Activated B cell treated with CpG ODN at 0.5 μM for 24 hours (primary cell): ENCODE measurements at regions not wholly inside any gene's neighbourhood (a gene's known extent, or its start where the extent isn't known, plus 50 kb on each side); places are given as distances from the start of the nearest gene placed in this dataset.
"Not testable (repeated sequence)": the region's sequence is repeated elsewhere in the genome, so short reads cannot be mapped to it uniquely, and the experiment has no call there.

Source experiments
- ATAC-seq: fragments of 200-7000 bp; cut with Tn5 transposase; one replicate; pipeline ENCODE4 v1.10.0; 2021; ENCODE audit warnings: low read depth, mild to moderate bottlenecking, moderate library complexity
- CTCF ChIA-PET: fragments of 350-600 bp; sonication (Branson Sonifier 250); formaldehyde crosslinking; loops from one replicate; lab custom pipeline; 2021; ENCODE audit warnings: antibody characterized with exemption; lab: Charles Lee
- POLR2A ChIA-PET: fragments of 350-600 bp; sonication (Branson Sonifier 250); formaldehyde crosslinking; loops from one replicate; lab custom pipeline; 2021; ENCODE audit warnings: antibody characterized with exemption; lab: Charles Lee
- DNase-seq: peaks from one replicate; pipeline ENCODE4 v3.0.0; 2022
- H3K27ac Mint-ChIP-seq: one replicate; pipeline ENCODE4 v1.8.0; 2020; ENCODE audit warnings: mixed read lengths
- H3K27me3 Mint-ChIP-seq: one replicate; pipeline ENCODE4 v1.8.0; 2021; ENCODE audit warnings: mixed read lengths
- H3K36me3 Mint-ChIP-seq: one replicate; pipeline ENCODE4 v1.8.0; 2021; ENCODE audit warnings: low read depth, mixed read lengths
- H3K4me1 Mint-ChIP-seq: one replicate; pipeline ENCODE4 v1.8.0; 2021; ENCODE audit warnings: mixed read lengths
- H3K4me3 Mint-ChIP-seq: one replicate; pipeline ENCODE4 v1.8.0; 2020; ENCODE audit warnings: mild to moderate bottlenecking, mixed read lengths
- H3K9me3 Mint-ChIP-seq: one replicate; pipeline ENCODE4 v1.8.0; 2020; ENCODE audit warnings: mixed read lengths
- intact Hi-C: fragments of 100-400 bp; cut with micrococcal nuclease; formaldehyde crosslinking; loops from one replicate; pipeline ENCODE4 v1.15.1; 2024
- TF ChIP-seq, protein P1 (sequence below): fragments of 200-600 bp; IDR thresholded peaks from one replicate; pipeline ENCODE4 v1.8.0; 2022; ENCODE audit warnings: antibody characterized with exemption, mild to moderate bottlenecking

DNA sequence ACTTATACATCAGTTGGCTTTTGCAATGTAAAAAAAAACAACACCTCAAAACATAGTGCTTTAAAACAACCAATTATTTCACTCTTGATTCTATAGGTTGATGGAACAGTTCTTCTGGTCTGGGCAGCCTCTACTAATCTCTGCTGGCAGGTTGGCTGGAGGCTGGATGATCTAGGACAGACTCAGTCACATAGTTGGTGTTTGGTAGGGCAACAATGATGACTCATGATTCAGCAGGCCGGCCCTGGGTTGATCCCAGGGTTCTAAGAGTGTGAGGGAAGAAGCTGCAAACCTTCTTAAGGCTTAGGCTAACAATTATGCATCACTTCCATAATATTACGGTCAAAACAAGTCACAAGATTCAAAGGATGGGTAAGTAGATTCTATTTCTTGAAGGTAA lies 558.2 kb downstream of the ZNF674 start:
- TF ChIP-seq, protein P1, sequence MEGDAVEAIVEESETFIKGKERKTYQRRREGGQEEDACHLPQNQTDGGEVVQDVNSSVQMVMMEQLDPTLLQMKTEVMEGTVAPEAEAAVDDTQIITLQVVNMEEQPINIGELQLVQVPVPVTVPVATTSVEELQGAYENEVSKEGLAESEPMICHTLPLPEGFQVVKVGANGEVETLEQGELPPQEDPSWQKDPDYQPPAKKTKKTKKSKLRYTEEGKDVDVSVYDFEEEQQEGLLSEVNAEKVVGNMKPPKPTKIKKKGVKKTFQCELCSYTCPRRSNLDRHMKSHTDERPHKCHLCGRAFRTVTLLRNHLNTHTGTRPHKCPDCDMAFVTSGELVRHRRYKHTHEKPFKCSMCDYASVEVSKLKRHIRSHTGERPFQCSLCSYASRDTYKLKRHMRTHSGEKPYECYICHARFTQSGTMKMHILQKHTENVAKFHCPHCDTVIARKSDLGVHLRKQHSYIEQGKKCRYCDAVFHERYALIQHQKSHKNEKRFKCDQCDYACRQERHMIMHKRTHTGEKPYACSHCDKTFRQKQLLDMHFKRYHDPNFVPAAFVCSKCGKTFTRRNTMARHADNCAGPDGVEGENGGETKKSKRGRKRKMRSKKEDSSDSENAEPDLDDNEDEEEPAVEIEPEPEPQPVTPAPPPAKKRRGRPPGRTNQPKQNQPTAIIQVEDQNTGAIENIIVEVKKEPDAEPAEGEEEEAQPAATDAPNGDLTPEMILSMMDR, result no peak
- ATAC-seq, result no peak
- ChIA-PET POLR2A (no interaction called here), CTCF (no interaction called here)
- H3K27me3 Mint-ChIP-seq, result peaks cover 3% of the 10 kb centered on the region
- no peak overlapping the region for H3K27ac Mint-ChIP-seq
- no peak overlapping the region for H3K4me3 Mint-ChIP-seq
- intact Hi-C loops, result no loop called here
- H3K9me3 Mint-ChIP-seq, result no peaks in the 10 kb centered on the region
- no peak for DNase-seq
- no peaks in the 10 kb centered on the region for H3K4me1 Mint-ChIP-seq
- no peaks in the 10 kb centered on the region for H3K36me3 Mint-ChIP-seq

DNA sequence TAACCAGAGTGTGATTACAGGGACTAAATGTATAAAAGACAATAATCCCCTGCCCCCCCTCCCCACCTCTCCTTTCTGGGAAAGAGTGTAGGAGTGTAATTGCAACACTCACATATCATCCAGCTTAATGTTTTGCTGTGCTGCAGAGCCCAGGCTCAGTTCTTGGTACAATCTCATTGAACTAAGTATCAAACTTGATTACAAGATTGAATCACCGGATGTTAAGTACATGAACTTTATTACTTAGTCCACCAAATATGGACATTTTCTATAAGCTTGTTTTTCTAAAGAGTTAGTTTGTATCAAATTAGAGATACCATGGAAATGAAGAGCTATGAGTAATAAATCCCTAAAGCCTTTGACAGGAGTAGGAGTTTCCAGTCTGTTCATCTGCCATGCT lies 559.1 kb downstream of the ZNF674 start:
- Mint-ChIP-seq H3K27me3 (peaks cover 3% of the 10 kb centered on the region), H3K4me1 (no peaks in the 10 kb centered on the region), H3K27ac (no peak overlapping the region), H3K4me3 (no peak overlapping the region), H3K9me3 (no peaks in the 10 kb centered on the region), H3K36me3 (no peaks in the 10 kb centered on the region)
- TF ChIP-seq, protein P1, result no peak
- ChIA-PET CTCF (no interaction called here), POLR2A (no interaction called here)
- no peak for DNase-seq
- intact Hi-C loops, result no loop called here
- no peak for ATAC-seq

DNA sequence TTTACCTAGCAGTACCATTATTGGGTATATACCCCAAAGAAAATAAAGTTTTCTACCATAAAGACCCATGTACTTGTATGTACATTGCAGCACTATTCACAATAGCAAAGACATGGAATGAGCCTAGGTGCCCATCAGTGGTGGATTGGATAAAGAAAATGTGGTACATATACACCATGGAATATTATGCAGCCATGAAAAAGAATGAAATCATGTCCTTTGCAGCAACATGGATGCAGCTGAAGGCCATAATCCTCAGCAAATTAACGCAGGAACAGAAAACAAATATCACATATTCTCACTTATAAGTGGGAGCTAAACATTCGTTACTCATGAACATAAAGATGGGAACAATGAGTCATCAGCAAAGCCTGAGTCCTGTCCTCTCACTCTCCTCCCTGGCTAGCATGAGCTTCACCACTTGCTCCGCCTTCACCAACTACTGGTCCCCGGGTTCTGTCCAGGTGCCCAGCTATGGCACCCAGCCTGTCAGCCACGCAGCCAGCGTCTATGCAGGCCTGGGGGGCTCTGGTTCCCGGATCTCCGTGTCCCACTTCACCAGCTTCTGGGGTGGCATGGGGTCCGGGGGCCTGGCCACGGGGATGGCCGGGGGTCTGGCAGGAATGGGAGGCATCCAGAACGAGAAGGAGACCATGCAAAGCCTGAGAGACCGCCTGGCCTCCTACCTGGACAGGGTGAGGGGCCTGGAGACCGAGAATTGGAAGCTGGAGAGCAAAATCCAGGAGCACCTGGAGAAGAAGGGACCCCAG lies 562.1 kb downstream of the ZNF674 start:
- POLR2A ChIA-PET, CTCF ChIA-PET, H3K36me3 Mint-ChIP-seq, DNase-seq, H3K9me3 Mint-ChIP-seq, H3K4me1 Mint-ChIP-seq, ATAC-seq, H3K27ac Mint-ChIP-seq, H3K4me3 Mint-ChIP-seq, intact Hi-C loops, H3K27me3 Mint-ChIP-seq: not testable (repeated sequence)

DNA sequence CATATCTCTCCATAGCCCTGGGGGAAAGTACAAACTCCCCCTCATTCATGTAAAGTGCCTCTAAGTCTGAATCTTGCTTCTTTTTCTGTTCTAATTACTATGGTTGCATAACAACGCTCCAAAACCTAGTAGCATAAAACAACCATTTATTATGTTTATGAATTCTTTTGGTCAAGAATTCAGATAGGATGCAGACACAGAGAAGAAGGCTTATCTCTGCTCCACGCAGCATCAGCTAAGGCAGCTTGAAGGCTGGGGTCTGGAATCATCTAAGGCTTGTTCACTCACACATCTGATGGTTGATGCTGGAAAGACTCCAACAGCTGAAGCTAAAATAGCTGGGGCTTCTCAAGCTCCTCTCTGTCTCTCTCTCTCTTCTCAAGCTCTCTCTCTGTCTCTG lies 564.5 kb downstream of the ZNF674 start:
- Mint-ChIP-seq H3K27ac (no peak overlapping the region), H3K4me3 (no peak overlapping the region), H3K4me1 (no peaks in the 10 kb centered on the region), H3K9me3 (peaks cover 2% of the 10 kb centered on the region), H3K36me3 (no peaks in the 10 kb centered on the region), H3K27me3 (no peaks in the 10 kb centered on the region)
- ATAC-seq (no peak), DNase-seq (no peak)
- CTCF ChIA-PET, result no interaction called here
- intact Hi-C loops, result no loop called here
- POLR2A ChIA-PET, result no interaction called here
- TF ChIP-seq, protein P1, result no peak

DNA sequence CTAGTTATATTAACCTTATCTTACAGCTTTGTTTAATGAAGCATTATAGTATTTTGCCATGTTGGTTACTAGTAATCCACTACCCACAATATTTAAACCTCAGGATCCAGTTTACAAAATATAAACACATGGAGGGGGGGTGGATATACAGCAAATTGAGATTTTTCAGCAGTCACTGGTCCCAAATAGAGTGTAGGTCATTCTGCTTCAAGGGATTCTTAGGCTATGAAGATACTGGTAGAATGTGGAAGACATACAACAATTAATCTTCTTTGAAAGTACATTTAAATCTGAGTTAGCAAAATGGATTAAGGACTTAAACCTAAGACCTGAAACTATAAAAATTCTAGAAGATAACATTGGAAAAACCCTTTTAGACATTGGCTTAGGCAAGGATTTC lies 569.6 kb downstream of the ZNF674 start:
- ChIA-PET POLR2A (no interaction called here), CTCF (no interaction called here)
- DNase-seq (no peak), ATAC-seq (no peak)
- no peaks in the 10 kb centered on the region for H3K27me3 Mint-ChIP-seq
- no peak overlapping the region for H3K4me3 Mint-ChIP-seq
- peaks cover 2% of the 10 kb centered on the region for H3K9me3 Mint-ChIP-seq
- H3K4me1 Mint-ChIP-seq, result no peaks in the 10 kb centered on the region
- H3K36me3 Mint-ChIP-seq, result no peaks in the 10 kb centered on the region
- TF ChIP-seq, protein P1, result no peak
- no peak overlapping the region for H3K27ac Mint-ChIP-seq
- intact Hi-C loops, result no loop called here

DNA sequence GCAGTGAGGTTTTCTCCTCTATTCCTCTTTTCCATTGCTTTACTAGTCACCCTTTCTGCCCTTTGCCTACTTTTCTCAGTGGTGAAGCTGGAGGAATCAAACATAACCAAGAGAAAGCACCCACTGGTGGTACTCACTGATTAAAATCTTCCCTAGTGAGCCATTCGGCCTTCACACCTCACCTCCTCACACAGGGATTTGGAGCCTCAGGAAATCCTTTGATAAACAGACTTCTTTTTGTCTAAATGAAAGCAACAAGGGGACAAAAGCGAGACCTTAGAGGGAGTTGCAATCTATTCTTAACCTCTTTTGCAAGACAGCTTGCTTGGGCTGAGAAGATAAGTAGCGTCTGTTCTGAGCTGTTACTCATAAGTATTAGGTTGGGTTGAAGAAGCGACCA lies 572.6 kb downstream of the ZNF674 start:
- Mint-ChIP-seq H3K4me3 (no peak overlapping the region), H3K4me1 (no peaks in the 10 kb centered on the region)
- POLR2A ChIA-PET, result no interaction called here

More for the DNA sequence above, 572.6 kb downstream of the ZNF674 start:
- H3K27ac Mint-ChIP-seq, result no peak overlapping the region
- TF ChIP-seq, protein P1, result no peak
- intact Hi-C loops, result no loop called here
- DNase-seq (no peak), ATAC-seq (no peak)
- H3K9me3 Mint-ChIP-seq, result peaks cover 2% of the 10 kb centered on the region
- no peaks in the 10 kb centered on the region for H3K36me3 Mint-ChIP-seq
- CTCF ChIA-PET, result no interaction called here
- H3K27me3 Mint-ChIP-seq, result no peaks in the 10 kb centered on the region
